ENCODE measurements at regions not wholly inside any gene's neighbourhood (a gene's known extent, or its start where the extent isn't known, plus 50 kb on each side); places are given as distances from the start of the nearest gene placed in this dataset.

- Histone ChIP-seq H3K27me3 (replicated peaks) (no peaks in the 10 kb centered on the region), H3K9me3 (replicated peaks) (no peaks in the 10 kb centered on the region), H3K27ac (no peak overlapping the region), H3K4me1 (replicated peaks) (peaks cover 8% of the 10 kb centered on the region), H3K4me3 (no peak overlapping the region), H3K36me3 (no peaks in the 10 kb centered on the region)
- no peak for DNase-seq (ENCODE audit: low read depth in 1 of 2, low spot score in 2 of 2)
Observed at GRCh38 chr10:117601716-117602115, 59.2 kb downstream of the EMX2 start.

GRCh38 chr10:117603081-117603480 is 60.5 kb downstream of the EMX2 start:
- Histone ChIP-seq H3K27ac (no peak overlapping the region), H3K27me3 (replicated peaks) (no peaks in the 10 kb centered on the region), H3K9me3 (replicated peaks) (no peaks in the 10 kb centered on the region), H3K4me1 (replicated peaks) (no peaks in the 10 kb centered on the region), H3K36me3 (no peaks in the 10 kb centered on the region), H3K4me3 (no peak overlapping the region)
- no peak for DNase-seq (ENCODE audit: low read depth in 1 of 2, low spot score in 2 of 2)

GRCh38 chr10:117603726-117604125 is 61.2 kb downstream of the EMX2 start:
- H3K27me3 ChIP-seq (replicated peaks), result no peaks in the 10 kb centered on the region

GRCh38 chr10:117609095-117609795 is 66.7 kb downstream of the EMX2 start:
- DNase-seq (ENCODE audit: low read depth in 1 of 2, low spot score in 2 of 2), result peak; percentile 46 to 63
- peaks cover 13% of the 10 kb centered on the region for H3K4me1 ChIP-seq (replicated peaks)
- H3K9me3 ChIP-seq (replicated peaks), result no peaks in the 10 kb centered on the region
- H3K27me3 ChIP-seq (replicated peaks), result no peaks in the 10 kb centered on the region
- peak overlapping the region; percentile 59 for H3K27ac ChIP-seq
- H3K4me3 ChIP-seq, result no peak overlapping the region
- H3K36me3 ChIP-seq, result no peaks in the 10 kb centered on the region

More at GRCh38 chr10:117603726-117604125, 61.2 kb downstream of the EMX2 start:
- DNase-seq (ENCODE audit: low read depth in 1 of 2, low spot score in 2 of 2), result no peak
- H3K9me3 ChIP-seq (replicated peaks), result no peaks in the 10 kb centered on the region
- no peak overlapping the region for H3K4me3 ChIP-seq
- H3K27ac ChIP-seq, result no peak overlapping the region
- H3K36me3 ChIP-seq, result no peaks in the 10 kb centered on the region
- H3K4me1 ChIP-seq (replicated peaks), result 0 out of 2 replicates have a peak, but pooled peaks cover 2% of the 10 kb centered on the region

- Histone ChIP-seq H3K4me3 (no peak overlapping the region), H3K4me1 (replicated peaks) (peaks cover 13% of the 10 kb centered on the region), H3K36me3 (no peaks in the 10 kb centered on the region), H3K9me3 (replicated peaks) (no peaks in the 10 kb centered on the region), H3K27me3 (replicated peaks) (no peaks in the 10 kb centered on the region), H3K27ac (peak overlapping the region; percentile 59; the same call in 1 of the 2 replicates)
- no peak for DNase-seq (ENCODE audit: low read depth in 1 of 2, low spot score in 2 of 2)
Observed at GRCh38 chr10:117609796-117610170, 67.2 kb downstream of the EMX2 start.

GRCh38 chr10:117610321-117610720 is 67.8 kb downstream of the EMX2 start:
- Histone ChIP-seq H3K27ac (no peak overlapping the region), H3K9me3 (replicated peaks) (no peaks in the 10 kb centered on the region), H3K27me3 (replicated peaks) (no peaks in the 10 kb centered on the region), H3K4me1 (replicated peaks) (peaks cover 13% of the 10 kb centered on the region), H3K36me3 (no peaks in the 10 kb centered on the region), H3K4me3 (no peak overlapping the region)
- no peak for DNase-seq (ENCODE audit: low read depth in 1 of 2, low spot score in 2 of 2)

GRCh38 chr10:117612113-117612512 is 69.6 kb downstream of the EMX2 start:
- DNase-seq (ENCODE audit: low read depth in 1 of 2, low spot score in 2 of 2), result no peak
- H3K4me1 ChIP-seq (replicated peaks), result peaks cover 13% of the 10 kb centered on the region
- H3K27me3 ChIP-seq (replicated peaks), result no peaks in the 10 kb centered on the region
- H3K36me3 ChIP-seq, result no peaks in the 10 kb centered on the region
- no peak overlapping the region for H3K4me3 ChIP-seq
- no peak overlapping the region for H3K27ac ChIP-seq
- H3K9me3 ChIP-seq (replicated peaks), result no peaks in the 10 kb centered on the region

GRCh38 chr10:117615649-117616048 is 73.1 kb downstream of the EMX2 start:
- H3K36me3 ChIP-seq, result no peaks in the 10 kb centered on the region
- no peaks in the 10 kb centered on the region for H3K27me3 ChIP-seq (replicated peaks)
- H3K27ac ChIP-seq, result no peak overlapping the region
- no peak for DNase-seq (ENCODE audit: low read depth in 1 of 2, low spot score in 2 of 2)
- no peaks in the 10 kb centered on the region for H3K9me3 ChIP-seq (replicated peaks)
- H3K4me1 ChIP-seq (replicated peaks), result no peaks in the 10 kb centered on the region
- H3K4me3 ChIP-seq, result no peak overlapping the region

- H3K36me3 ChIP-seq, result no peaks in the 10 kb centered on the region
- no peak for DNase-seq (ENCODE audit: low read depth in 1 of 2, low spot score in 2 of 2)
- no peak overlapping the region for H3K27ac ChIP-seq
- no peaks in the 10 kb centered on the region for H3K4me1 ChIP-seq (replicated peaks)
- no peak overlapping the region for H3K4me3 ChIP-seq
- no peaks in the 10 kb centered on the region for H3K9me3 ChIP-seq (replicated peaks)
- no peaks in the 10 kb centered on the region for H3K27me3 ChIP-seq (replicated peaks)
Observed at GRCh38 chr10:117616179-117616578, 73.6 kb downstream of the EMX2 start.

GRCh38 chr10:117617086-117617485 is 74.5 kb downstream of the EMX2 start:
- no peaks in the 10 kb centered on the region for H3K4me1 ChIP-seq (replicated peaks)
- no peaks in the 10 kb centered on the region for H3K36me3 ChIP-seq
- H3K27me3 ChIP-seq (replicated peaks), result no peaks in the 10 kb centered on the region
- H3K9me3 ChIP-seq (replicated peaks), result no peaks in the 10 kb centered on the region
- no peak overlapping the region for H3K27ac ChIP-seq
- no peak overlapping the region for H3K4me3 ChIP-seq
- DNase-seq (ENCODE audit: low read depth in 1 of 2, low spot score in 2 of 2), result no peak

GRCh38 chr10:117617659-117618058 is 75.1 kb downstream of the EMX2 start:
- Histone ChIP-seq H3K4me1 (replicated peaks) (no peaks in the 10 kb centered on the region), H3K4me3 (no peak overlapping the region), H3K36me3 (no peaks in the 10 kb centered on the region), H3K9me3 (replicated peaks) (no peaks in the 10 kb centered on the region), H3K27me3 (replicated peaks) (no peaks in the 10 kb centered on the region), H3K27ac (no peak overlapping the region)
- DNase-seq (ENCODE audit: low read depth in 1 of 2, low spot score in 2 of 2), result no peak

- Histone ChIP-seq H3K9me3 (replicated peaks) (no peaks in the 10 kb centered on the region), H3K27ac (no peak overlapping the region), H3K4me3 (no peak overlapping the region), H3K27me3 (replicated peaks) (no peaks in the 10 kb centered on the region), H3K36me3 (no peaks in the 10 kb centered on the region), H3K4me1 (replicated peaks) (no peaks in the 10 kb centered on the region)
- DNase-seq (ENCODE audit: low read depth in 1 of 2, low spot score in 2 of 2), result no peak
Observed at GRCh38 chr10:117619223-117619622, 76.7 kb downstream of the EMX2 start.

- Histone ChIP-seq H3K27me3 (replicated peaks) (no peaks in the 10 kb centered on the region), H3K4me3 (no peak overlapping the region), H3K36me3 (no peaks in the 10 kb centered on the region), H3K4me1 (replicated peaks) (no peaks in the 10 kb centered on the region), H3K27ac (no peak overlapping the region), H3K9me3 (replicated peaks) (no peaks in the 10 kb centered on the region)
- no peak for DNase-seq (ENCODE audit: low read depth in 1 of 2, low spot score in 2 of 2)
Observed at GRCh38 chr10:117619707-117620405, 77.3 kb downstream of the EMX2 start.

GRCh38 chr10:117621196-117621595 is 78.7 kb downstream of the EMX2 start:
- Histone ChIP-seq H3K27me3 (replicated peaks) (no peaks in the 10 kb centered on the region), H3K4me3 (no peak overlapping the region), H3K4me1 (replicated peaks) (no peaks in the 10 kb centered on the region), H3K9me3 (replicated peaks) (no peaks in the 10 kb centered on the region), H3K36me3 (no peaks in the 10 kb centered on the region), H3K27ac (no peak overlapping the region)
- DNase-seq (ENCODE audit: low read depth in 1 of 2, low spot score in 2 of 2), result no peak

Measured in SJSA1 (cell line).